ENCODE measurements at regions not wholly inside any gene's neighbourhood (a gene's known extent, or its start where the extent isn't known, plus 50 kb on each side); places are given as distances from the start of the nearest gene placed in this dataset.

GRCh38 chr2:60292242-60292641 is 261.2 kb downstream of the BCL11A start:
- Histone ChIP-seq H3K36me3 (no peaks in the 10 kb centered on the region), H3K4me1 (no peaks in the 10 kb centered on the region), H3K4me3 (no peak overlapping the region), H3K27ac (no peak overlapping the region), H3K9me3 (no peaks in the 10 kb centered on the region), H3K27me3 (no peaks in the 10 kb centered on the region)
- no peak for TF ChIP-seq POLR2A (IDR thresholded peaks at IDR 0.05)
- no peak for TF ChIP-seq CTCF (IDR thresholded peaks at IDR 0.05)
- DNase-seq: no peak

GRCh38 chr2:60290509-60290908 is 262.9 kb downstream of the BCL11A start:
- H3K36me3 ChIP-seq: no peaks in the 10 kb centered on the region
- no peaks in the 10 kb centered on the region for H3K9me3 ChIP-seq
- no peak for TF ChIP-seq POLR2A (IDR thresholded peaks at IDR 0.05)
- no peak for TF ChIP-seq CTCF (IDR thresholded peaks at IDR 0.05)
- no peak for DNase-seq
- H3K4me3 ChIP-seq: no peak overlapping the region
- no peaks in the 10 kb centered on the region for H3K4me1 ChIP-seq
- no peaks in the 10 kb centered on the region for H3K27me3 ChIP-seq
- H3K27ac ChIP-seq: no peak overlapping the region

GRCh38 chr2:60285626-60286316 is 267.7 kb downstream of the BCL11A start:
- no peaks in the 10 kb centered on the region for H3K9me3 ChIP-seq
- no peaks in the 10 kb centered on the region for H3K36me3 ChIP-seq
- no peak overlapping the region for H3K4me3 ChIP-seq
- no peak for DNase-seq
- no peaks in the 10 kb centered on the region for H3K27me3 ChIP-seq
- H3K27ac ChIP-seq: no peak overlapping the region
- H3K4me1 ChIP-seq: no peaks in the 10 kb centered on the region
- TF ChIP-seq POLR2A (IDR thresholded peaks at IDR 0.05) (no peak), CTCF (IDR thresholded peaks at IDR 0.05) (no peak)

- DNase-seq: no peak
- no peak for TF ChIP-seq CTCF (IDR thresholded peaks at IDR 0.05)
- no peak for TF ChIP-seq POLR2A (IDR thresholded peaks at IDR 0.05)
- no peaks in the 10 kb centered on the region for H3K9me3 ChIP-seq
- no peaks in the 10 kb centered on the region for H3K27me3 ChIP-seq
- no peak overlapping the region for H3K27ac ChIP-seq
- no peaks in the 10 kb centered on the region for H3K4me1 ChIP-seq
- no peaks in the 10 kb centered on the region for H3K36me3 ChIP-seq
- H3K4me3 ChIP-seq: no peak overlapping the region
Measured at GRCh38 chr2:60283626-60284025, 269.8 kb downstream of the BCL11A start.

GRCh38 chr2:60282886-60283285 is 270.6 kb downstream of the BCL11A start:
- no peak for DNase-seq
- no peaks in the 10 kb centered on the region for H3K9me3 ChIP-seq
- H3K4me1 ChIP-seq: no peaks in the 10 kb centered on the region
- no peak overlapping the region for H3K27ac ChIP-seq
- no peaks in the 10 kb centered on the region for H3K36me3 ChIP-seq
- no peak overlapping the region for H3K4me3 ChIP-seq
- TF ChIP-seq CTCF (IDR thresholded peaks at IDR 0.05): no peak
- no peak for TF ChIP-seq POLR2A (IDR thresholded peaks at IDR 0.05)
- no peaks in the 10 kb centered on the region for H3K27me3 ChIP-seq

GRCh38 chr2:60281730-60282129 is 271.7 kb downstream of the BCL11A start:
- no peak for DNase-seq
- no peaks in the 10 kb centered on the region for H3K4me1 ChIP-seq
- H3K9me3 ChIP-seq: no peaks in the 10 kb centered on the region
- H3K27me3 ChIP-seq: no peaks in the 10 kb centered on the region
- TF ChIP-seq CTCF (IDR thresholded peaks at IDR 0.05) (no peak), POLR2A (IDR thresholded peaks at IDR 0.05) (no peak)
- H3K4me3 ChIP-seq: no peak overlapping the region
- no peaks in the 10 kb centered on the region for H3K36me3 ChIP-seq
- no peak overlapping the region for H3K27ac ChIP-seq

All from Peyer's patch (tissue), 4 donors.